SK-N-SH (cell line): ENCODE measurements at regions not wholly inside any gene's neighbourhood (a gene's known extent, or its start where the extent isn't known, plus 50 kb on each side); places are given as distances from the start of the nearest gene placed in this dataset.

Experiments used
- CTCF ChIA-PET: fragments of 300-600, 350-600 bp; formaldehyde crosslinking; extraction: SDS; loops from one replicate; lab custom pipeline; 2021; lab: Yijun Ruan, JAX
- POLR2A ChIA-PET: fragments of 350-600 bp; sonication (Branson Sonifier 250); formaldehyde crosslinking; extraction: SDS; loops from one replicate; lab custom pipeline; 2020; ENCODE audit warnings: antibody characterized with exemption, inconsistent platforms; lab: Yijun Ruan, JAX
- DNase-seq: peaks from one replicate; pipeline ENCODE4 v3.0.0; 2012
- H2AFZ ChIP-seq: fragments of 200-600 bp; sonication (generic); 2 replicates; pipeline ENCODE4 v1.8.1; 2016; ENCODE audit warnings: antibody characterized with exemption, mild to moderate bottlenecking, low read depth
- H3F3A ChIP-seq: fragments of 200-600 bp; sonication (generic); replicated peaks from 2 replicates; pipeline ENCODE3; 2016; ENCODE audit warnings: antibody characterized with exemption, mild to moderate bottlenecking; ENCODE audit not compliant: insufficient read depth
- H3K27ac ChIP-seq, 2 experiments: fragments of 200-500 bp in 1 of 2; fragments of 200-600 bp in 1 of 2; sonication (Bioruptor generic) in 1 of 2; sonication (generic), shearing (Covaris generic) in 1 of 2; 2 replicates each; pipeline versions ENCODE4 v1.5.1 to v1.6.1; 2014 to 2016; ENCODE audit warnings: low read depth in 2 of 2, inconsistent platforms in 1 of 2, low read length in 1 of 2, mild to moderate bottlenecking in 1 of 2, mixed read lengths in 1 of 2
- H3K27me3 ChIP-seq: fragments of 200-600 bp; sonication (generic), shearing (Covaris generic); 2 replicates; pipeline ENCODE4 v1.6.1; 2016; ENCODE audit warnings: mixed run types; ENCODE audit not compliant: insufficient read depth
- H3K36me3 ChIP-seq, 2 experiments: fragments of 200-500 bp in 1 of 2; fragments of 200-600 bp in 1 of 2; sonication (Bioruptor generic) in 1 of 2; sonication (generic) in 1 of 2; replicated peaks in 1 of 2; 2 replicates each; pipeline versions ENCODE3 to v1.5.1; 2014 to 2016; ENCODE audit warnings: low read length in 1 of 2, mild to moderate bottlenecking in 1 of 2; ENCODE audit not compliant: insufficient read depth in 2 of 2, control insufficient read depth in 1 of 2
- H3K4me1 ChIP-seq, 2 experiments: fragments of 200-500 bp in 1 of 2; fragments of 200-600 bp in 1 of 2; sonication (Bioruptor generic) in 1 of 2; sonication (generic), shearing (Covaris generic) in 1 of 2; 2 replicates each; pipeline versions ENCODE4 v1.5.1 to v1.6.1; 2014 to 2016; ENCODE audit warnings: low read depth in 1 of 2, low read length in 1 of 2, mixed run types in 1 of 2; ENCODE audit not compliant: insufficient read depth in 2 of 2, control insufficient read depth in 1 of 2
- H3K4me2 ChIP-seq: fragments of 200-600 bp; sonication (generic), shearing (Covaris generic); 2 replicates; pipeline ENCODE4 v1.6.1; 2017; ENCODE audit warnings: mixed run types
- H3K4me3 ChIP-seq, 2 experiments: fragments of 200-500 bp in 1 of 2; fragments of 200-600 bp in 1 of 2; sonication (Bioruptor generic) in 1 of 2; sonication (generic), shearing (Covaris generic) in 1 of 2; 2 replicates each; pipeline versions ENCODE4 v1.5.1 to v1.8.1; 2014 to 2016; ENCODE audit warnings: low read depth in 2 of 2, inconsistent platforms in 1 of 2, low read length in 1 of 2, mild to moderate bottlenecking in 1 of 2, mixed read lengths in 1 of 2, moderate library complexity in 1 of 2
- H3K79me2 ChIP-seq: fragments of 200-600 bp; sonication (generic); 2 replicates; pipeline ENCODE4 v1.8.1; 2017; ENCODE audit warnings: mild to moderate bottlenecking; ENCODE audit not compliant: insufficient read depth
- H3K9ac ChIP-seq: fragments of 200-600 bp; sonication (generic); 2 replicates; pipeline ENCODE4 v1.6.1; 2017; ENCODE audit warnings: mixed run types
- H3K9me2 ChIP-seq: fragments of 200-600 bp; sonication (generic); 2 replicates; pipeline ENCODE4 v1.6.1; 2017; ENCODE audit warnings: mixed run types
- H3K9me3 ChIP-seq: fragments of 200-600 bp; sonication (generic); 2 replicates; pipeline ENCODE4 v1.6.1; 2017; ENCODE audit warnings: mixed run types, mild to moderate bottlenecking, moderate library complexity
- H4K20me1 ChIP-seq: fragments of 200-600 bp; sonication (generic); 2 replicates; pipeline ENCODE4 v1.6.1; 2017; ENCODE audit warnings: mild to moderate bottlenecking, mixed run types; ENCODE audit not compliant: insufficient read depth
- ELF1 ChIP-seq: IDR thresholded peaks from 2 replicates; pipeline ENCODE4 v1.4.0; 2012
- EZH2phosphoT487 ChIP-seq: fragments of 200-600 bp; sonication (generic); IDR thresholded peaks from 2 replicates; pipeline ENCODE4 v1.6.1; 2017; ENCODE audit warnings: low read depth, mixed run types, mild to moderate bottlenecking, antibody characterized with exemption, moderate library complexity, borderline replicate concordance
- FOSL2 ChIP-seq: IDR thresholded peaks from 2 replicates; pipeline ENCODE4 v1.4.0; 2012; ENCODE audit warnings: low read depth, mild to moderate bottlenecking, moderate library complexity, borderline replicate concordance
- GABPA ChIP-seq: IDR thresholded peaks from 2 replicates; pipeline ENCODE4 v1.4.0; 2012; ENCODE audit warnings: low read depth, mild to moderate bottlenecking
- NFIC ChIP-seq: IDR thresholded peaks from 2 replicates; pipeline ENCODE4 v1.4.0; 2012; ENCODE audit warnings: borderline replicate concordance
- RAD21 ChIP-seq: IDR thresholded peaks from 2 replicates; pipeline ENCODE4 v1.6.1; 2012; ENCODE audit warnings: mild to moderate bottlenecking, low read length
- TCF12 ChIP-seq: IDR thresholded peaks from 2 replicates; pipeline ENCODE4 v1.4.0; 2012
- YY1 ChIP-seq: IDR thresholded peaks from 2 replicates; pipeline ENCODE4 v1.4.0; 2012; ENCODE audit warnings: low read depth, mild to moderate bottlenecking
- WGBS: methylation state at CpG from one replicate; pipeline ENCODE4 v1.1.6; 2017; ENCODE audit warnings: low lambda C conversion rate; 5-methylcytosine and 5-hydroxymethylcytosine counted together
- TF ChIP-seq, protein P1 (sequence below): fragments of 150-350 bp; IDR thresholded peaks from 2 replicates; pipeline ENCODE4 v1.6.1; 2016; ENCODE audit warnings: mild to moderate bottlenecking, low read depth, low read length
- TF ChIP-seq, protein P2 (sequence below): fragments of 150-350 bp; IDR thresholded peaks from 2 replicates; pipeline ENCODE4 v1.6.1; 2017; ENCODE audit warnings: antibody characterized with exemption, low read length, low read depth, borderline replicate concordance
- TF ChIP-seq, protein P3 (sequence below): IDR thresholded peaks from 2 replicates; pipeline ENCODE4 v1.4.0; 2012; ENCODE audit warnings: low read depth, borderline replicate concordance

DNA sequence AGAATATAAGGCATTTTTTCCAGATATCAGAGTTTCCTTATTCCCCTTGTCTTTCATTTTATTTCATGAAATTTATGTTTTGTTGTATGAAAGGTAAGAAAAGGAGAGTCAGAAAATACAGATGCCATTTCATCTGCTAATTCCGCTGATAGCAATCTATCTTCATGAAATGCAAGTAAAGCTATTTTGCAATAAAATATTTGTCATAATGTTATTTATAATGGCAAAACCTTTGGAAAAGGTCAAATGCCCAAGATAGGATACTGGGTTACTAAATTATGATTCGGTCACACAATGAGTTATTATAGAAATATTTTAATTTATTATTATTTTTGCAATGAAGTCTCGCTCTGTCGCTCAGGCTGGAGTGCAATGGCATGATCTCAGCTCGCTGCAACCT, 124.2 kb downstream of the SPP2 start:
- Histone ChIP-seq H3K27me3 (no peaks in the 10 kb centered on the region), H3F3A (peaks cover 4% of the 10 kb centered on the region), H3K4me3 (no peak overlapping the region), H3K4me2 (no peak overlapping the region), H3K9ac (no peak overlapping the region), H3K36me3 (no peaks in the 10 kb centered on the region)
- DNase-seq = no peak
- WGBS = 70% methylated on average over 5 of the region's 5 CpGs
- CTCF ChIA-PET = no interaction called here
- TF ChIP-seq, protein P1, sequence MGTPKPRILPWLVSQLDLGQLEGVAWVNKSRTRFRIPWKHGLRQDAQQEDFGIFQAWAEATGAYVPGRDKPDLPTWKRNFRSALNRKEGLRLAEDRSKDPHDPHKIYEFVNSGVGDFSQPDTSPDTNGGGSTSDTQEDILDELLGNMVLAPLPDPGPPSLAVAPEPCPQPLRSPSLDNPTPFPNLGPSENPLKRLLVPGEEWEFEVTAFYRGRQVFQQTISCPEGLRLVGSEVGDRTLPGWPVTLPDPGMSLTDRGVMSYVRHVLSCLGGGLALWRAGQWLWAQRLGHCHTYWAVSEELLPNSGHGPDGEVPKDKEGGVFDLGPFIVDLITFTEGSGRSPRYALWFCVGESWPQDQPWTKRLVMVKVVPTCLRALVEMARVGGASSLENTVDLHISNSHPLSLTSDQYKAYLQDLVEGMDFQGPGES = no peak
- TF ChIP-seq, protein P2, sequence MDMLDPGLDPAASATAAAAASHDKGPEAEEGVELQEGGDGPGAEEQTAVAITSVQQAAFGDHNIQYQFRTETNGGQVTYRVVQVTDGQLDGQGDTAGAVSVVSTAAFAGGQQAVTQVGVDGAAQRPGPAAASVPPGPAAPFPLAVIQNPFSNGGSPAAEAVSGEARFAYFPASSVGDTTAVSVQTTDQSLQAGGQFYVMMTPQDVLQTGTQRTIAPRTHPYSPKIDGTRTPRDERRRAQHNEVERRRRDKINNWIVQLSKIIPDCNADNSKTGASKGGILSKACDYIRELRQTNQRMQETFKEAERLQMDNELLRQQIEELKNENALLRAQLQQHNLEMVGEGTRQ = no peak
- TF ChIP-seq TCF12 (no peak), GABPA (no peak)
- TF ChIP-seq, all 33 proteins: peak for 0
- Histone ChIP-seq H3K27ac (no peak overlapping the region), H4K20me1 (no peaks in the 10 kb centered on the region), H3K9me3 (no peaks in the 10 kb centered on the region), H3K4me1 (peaks cover 0 to under 1% of the 10 kb centered on the region in 2 experiments; a peak in 2 of 4 replicates), H3K9me2 (no peaks in the 10 kb centered on the region), H2AFZ (no peak overlapping the region), H3K79me2 (no peaks in the 10 kb centered on the region)
- POLR2A ChIA-PET = no interaction called here

DNA sequence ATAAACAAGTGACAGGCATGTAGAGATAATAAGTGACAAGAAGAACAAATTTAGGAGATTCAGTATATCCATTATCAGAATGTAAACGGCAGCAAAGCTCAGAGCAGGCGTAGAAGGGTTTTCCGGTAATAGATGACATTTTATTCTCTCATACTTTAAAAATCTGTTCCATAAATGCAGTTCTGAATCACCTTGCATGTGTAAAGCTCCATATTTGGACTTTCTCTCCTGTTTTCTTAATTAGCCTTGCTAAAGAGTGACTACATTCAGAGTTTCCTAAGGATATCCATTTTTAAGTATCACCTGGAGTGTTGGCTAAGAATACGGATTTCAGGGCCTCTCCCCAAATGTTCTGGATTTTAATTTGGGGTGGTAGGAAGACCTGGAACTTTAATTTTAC, 122.0 kb downstream of the SPP2 start:
- TF ChIP-seq EZH2phosphoT487 (no peak), ELF1 (no peak), YY1 (no peak), NFIC (no peak), RAD21 (no peak), FOSL2 (no peak)
- TF ChIP-seq, protein P3, sequence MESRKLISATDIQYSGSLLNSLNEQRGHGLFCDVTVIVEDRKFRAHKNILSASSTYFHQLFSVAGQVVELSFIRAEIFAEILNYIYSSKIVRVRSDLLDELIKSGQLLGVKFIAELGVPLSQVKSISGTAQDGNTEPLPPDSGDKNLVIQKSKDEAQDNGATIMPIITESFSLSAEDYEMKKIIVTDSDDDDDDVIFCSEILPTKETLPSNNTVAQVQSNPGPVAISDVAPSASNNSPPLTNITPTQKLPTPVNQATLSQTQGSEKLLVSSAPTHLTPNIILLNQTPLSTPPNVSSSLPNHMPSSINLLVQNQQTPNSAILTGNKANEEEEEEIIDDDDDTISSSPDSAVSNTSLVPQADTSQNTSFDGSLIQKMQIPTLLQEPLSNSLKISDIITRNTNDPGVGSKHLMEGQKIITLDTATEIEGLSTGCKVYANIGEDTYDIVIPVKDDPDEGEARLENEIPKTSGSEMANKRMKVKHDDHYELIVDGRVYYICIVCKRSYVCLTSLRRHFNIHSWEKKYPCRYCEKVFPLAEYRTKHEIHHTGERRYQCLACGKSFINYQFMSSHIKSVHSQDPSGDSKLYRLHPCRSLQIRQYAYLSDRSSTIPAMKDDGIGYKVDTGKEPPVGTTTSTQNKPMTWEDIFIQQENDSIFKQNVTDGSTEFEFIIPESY = no peak
- TF ChIP-seq, protein P2 = no peak
- no peak overlapping the region for H3K27ac ChIP-seq
- H3K4me1 ChIP-seq = peaks cover 0 to 9% of the 10 kb centered on the region in 2 experiments; a peak in 2 of 4 replicates
- H3K4me2 ChIP-seq = no peak overlapping the region
- H3K4me3 ChIP-seq = no peak overlapping the region
- 91% methylated on average over 4 of the region's 4 CpGs for WGBS
- no peaks in the 10 kb centered on the region for H3K36me3 ChIP-seq
- H3K79me2 ChIP-seq = no peaks in the 10 kb centered on the region
- no peaks in the 10 kb centered on the region for H3K9me2 ChIP-seq
- H3K27me3 ChIP-seq = no peaks in the 10 kb centered on the region
- no peak overlapping the region for H3K9ac ChIP-seq
- POLR2A ChIA-PET = no interaction called here
- DNase-seq = no peak
- no peak overlapping the region for H2AFZ ChIP-seq
- H3K9me3 ChIP-seq = no peaks in the 10 kb centered on the region
- CTCF ChIA-PET = no interaction called here
- H4K20me1 ChIP-seq = no peaks in the 10 kb centered on the region
- peaks cover 9% of the 10 kb centered on the region for H3F3A ChIP-seq
